Endothelial cell of umbilical vein (primary cell): ENCODE measurements at regions not wholly inside any gene's neighbourhood (a gene's known extent, or its start where the extent isn't known, plus 50 kb on each side); places are given as distances from the start of the nearest gene placed in this dataset.

Experiments used
- BruUV-seq: library from RNA; stranded (reverse); fragments of 400-500 nt; replicated peaks from 2 replicates; lab custom pipeline; 2021; lab: Mats Ljungman, UMichigan
- CTCF ChIA-PET: fragments of 300-600, 350-600 bp; sonication (Branson Sonifier 250); formaldehyde crosslinking; loops from one replicate; lab custom pipeline; 2021; ENCODE audit warnings: antibody characterized with exemption, inconsistent platforms; lab: Charles Lee
- POLR2A ChIA-PET: fragments of 300-600, 350-600 bp; sonication (Branson Sonifier 250); formaldehyde crosslinking; loops from one replicate; lab custom pipeline; 2021; ENCODE audit warnings: antibody characterized with exemption, inconsistent platforms; lab: Charles Lee
- DNase-seq: peaks from one replicate; pipeline ENCODE4 v3.0.0-alpha.2; 2011; ENCODE audit warnings: low read depth, low spot score
- FAIRE-seq: peaks from 2 replicates; lab custom pipeline; 2011; peaks lifted over from hg19 to GRCh38; lab: Jason Lieb, UNC
- H2AFZ ChIP-seq: 2 replicates; pipeline ENCODE4 v1.6.0; 2012; ENCODE audit warnings: low read depth, low read length, control low read depth, inconsistent platforms
- H3K27ac ChIP-seq: 2 replicates; pipeline ENCODE4 v1.5.1; 2011; ENCODE audit warnings: low read depth, mild to moderate bottlenecking, control low read depth, low read length, moderate library complexity; ENCODE audit not compliant: insufficient read depth
- H3K27me3 ChIP-seq, 2 experiments: 2 replicates each; pipeline versions ENCODE4 v1.6.0 to v1.6.1; 2011; ENCODE audit warnings: low read length in 2 of 2, mixed read lengths in 1 of 2; ENCODE audit not compliant: control insufficient read depth in 2 of 2, insufficient read depth in 2 of 2
- H3K36me3 ChIP-seq, 2 experiments: 2 replicates in 1 of 2; 3 replicates in 1 of 2; pipeline ENCODE4 v1.5.1; 2011; ENCODE audit warnings: low read length in 2 of 2, mild to moderate bottlenecking in 1 of 2, moderate library complexity in 1 of 2; ENCODE audit not compliant: control insufficient read depth in 2 of 2, insufficient read depth in 2 of 2; ENCODE audit errors: extremely low read depth in 1 of 2
- H3K4me1 ChIP-seq: 3 replicates; pipeline ENCODE4 v1.5.1; 2011; ENCODE audit warnings: mild to moderate bottlenecking, low read length; ENCODE audit not compliant: control insufficient read depth, insufficient read depth; ENCODE audit errors: extremely low read depth
- H3K4me2 ChIP-seq: 2 replicates; pipeline ENCODE4 v1.6.1; 2011; ENCODE audit warnings: low read length, control low read depth, mixed read lengths; ENCODE audit not compliant: insufficient read depth
- H3K4me3 ChIP-seq, 3 experiments: fragments of 200-600 bp in 1 of 3; sonication (generic), shearing (Covaris generic) in 1 of 3; replicated peaks in 1 of 3; 2 replicates each; pipeline ENCODE4 v1.5.1; 2011 to 2016; ENCODE audit warnings: control low read depth in 3 of 3, low read length in 3 of 3, mild to moderate bottlenecking in 2 of 3, inconsistent platforms in 1 of 3, low read depth in 1 of 3, moderate library complexity in 1 of 3; ENCODE audit not compliant: insufficient read depth in 1 of 3
- H3K79me2 ChIP-seq: 2 replicates; pipeline ENCODE4 v1.6.0; 2012; ENCODE audit warnings: low read length, inconsistent platforms; ENCODE audit not compliant: control insufficient read depth, insufficient read depth
- H3K9ac ChIP-seq: replicated peaks from 2 replicates; pipeline ENCODE3; 2011; ENCODE audit warnings: low read length, control low read depth; ENCODE audit not compliant: insufficient read depth; ENCODE audit errors: extremely low read depth
- H3K9me1 ChIP-seq: replicated peaks from 3 replicates; pipeline ENCODE4 v1.6.0; 2011; ENCODE audit warnings: mild to moderate bottlenecking, low read length; ENCODE audit not compliant: control insufficient read depth, insufficient read depth; ENCODE audit errors: extremely low read depth
- H3K9me3 ChIP-seq: replicated peaks from 2 replicates; pipeline ENCODE4 v1.5.1; 2012; ENCODE audit warnings: low read length, inconsistent platforms; ENCODE audit not compliant: control insufficient read depth, insufficient read depth
- H4K20me1 ChIP-seq: replicated peaks from 2 replicates; pipeline ENCODE3; 2011; ENCODE audit warnings: mild to moderate bottlenecking, low read length; ENCODE audit not compliant: control insufficient read depth, insufficient read depth; ENCODE audit errors: extremely low read depth
- EZH2 ChIP-seq: IDR thresholded peaks from 2 replicates; pipeline ENCODE4 v1.6.1; 2012; ENCODE audit warnings: borderline replicate concordance, low read depth, mild to moderate bottlenecking, moderate library complexity, low read length, inconsistent platforms; ENCODE audit not compliant: severe bottlenecking
- FOS ChIP-seq: IDR thresholded peaks from 2 replicates; pipeline ENCODE4 v1.6.1; 2011; ENCODE audit warnings: mild to moderate bottlenecking, low read length, moderate library complexity, borderline replicate concordance; ENCODE audit not compliant: insufficient read depth
- GATA2 ChIP-seq: IDR thresholded peaks from 2 replicates; pipeline ENCODE4 v1.7.0; 2011; ENCODE audit warnings: low read depth, mild to moderate bottlenecking, moderate library complexity, mixed read lengths, low read length; ENCODE audit not compliant: insufficient read length, insufficient read depth
- JUN ChIP-seq: IDR thresholded peaks from 2 replicates; pipeline ENCODE4 v1.6.1; 2011; ENCODE audit warnings: borderline replicate concordance, low read depth; ENCODE audit not compliant: insufficient read length, insufficient read depth
- MYC ChIP-seq: IDR thresholded peaks from one replicate; pipeline ENCODE4 v1.6.1; 2011; ENCODE audit warnings: mild to moderate bottlenecking, low read depth, low read length
- POLR2A ChIP-seq: IDR thresholded peaks from 2 replicates; pipeline ENCODE4 v1.6.1; 2012; ENCODE audit warnings: low read depth, mild to moderate bottlenecking, control low read depth, low read length
- POLR2AphosphoS5 ChIP-seq: IDR thresholded peaks from 2 replicates; pipeline ENCODE4 v1.6.1; 2012; ENCODE audit warnings: low read depth, mild to moderate bottlenecking, control low read depth, low read length, moderate library complexity; ENCODE audit not compliant: insufficient read depth
- dilution Hi-C: fragments of 300-500 bp; cut with MboI; formaldehyde crosslinking; loops from one replicate; pipeline ENCODE4 v1.15.0; 2019; ENCODE audit warnings: low sequenced_read_pairs; ENCODE audit not compliant: extremely low pct_ligation_motif_present
- intact Hi-C: fragments of 100-400 bp; cut with micrococcal nuclease; formaldehyde crosslinking; loops from one replicate; pipeline ENCODE4 v1.10.0; 2022
- TF ChIP-seq, protein P1 (sequence below): IDR thresholded peaks from 2 replicates; pipeline ENCODE4 v1.6.1; 2011; ENCODE audit not compliant: insufficient read depth, insufficient read length
- TF ChIP-seq, protein P2 (sequence below), 2 donors: IDR thresholded peaks; 1 replicate in 1 of 2; 2 replicates in 1 of 2; pipeline ENCODE4 v1.5.1; 2011; ENCODE audit warnings: low read length in 2 of 2, mild to moderate bottlenecking in 2 of 2, moderate library complexity in 2 of 2, control low read depth in 1 of 2, inconsistent platforms in 1 of 2, low read depth in 1 of 2; ENCODE audit not compliant: insufficient read depth in 1 of 2; ENCODE audit errors: extremely low read depth in 1 of 2

DNA sequence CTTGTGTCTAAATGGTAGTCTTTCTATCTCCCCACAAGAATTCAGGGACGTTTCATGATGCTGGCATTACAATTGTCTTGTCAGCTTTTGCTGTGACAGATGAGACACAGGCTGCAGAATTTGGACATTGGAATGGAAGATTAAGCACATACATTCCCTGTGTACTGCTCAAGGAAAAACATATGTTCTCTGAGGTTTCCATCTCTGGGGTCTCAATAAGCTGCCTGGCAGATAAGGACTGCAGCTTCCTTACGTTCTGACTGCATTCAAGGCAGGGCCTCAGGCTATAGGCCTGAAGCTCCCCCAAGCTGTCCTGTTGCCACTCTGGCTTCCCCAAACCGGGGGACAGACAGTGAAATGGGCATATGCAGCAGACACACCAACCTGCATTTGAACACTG, 91.3 kb upstream of the KL start:
- no peak for TF ChIP-seq GATA2
- TF ChIP-seq, protein P1, sequence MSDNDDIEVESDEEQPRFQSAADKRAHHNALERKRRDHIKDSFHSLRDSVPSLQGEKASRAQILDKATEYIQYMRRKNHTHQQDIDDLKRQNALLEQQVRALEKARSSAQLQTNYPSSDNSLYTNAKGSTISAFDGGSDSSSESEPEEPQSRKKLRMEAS: no peak
- TF ChIP-seq MYC: no peak
- no peak for TF ChIP-seq POLR2A
- TF ChIP-seq FOS: no peak
- TF ChIP-seq, protein P2, sequence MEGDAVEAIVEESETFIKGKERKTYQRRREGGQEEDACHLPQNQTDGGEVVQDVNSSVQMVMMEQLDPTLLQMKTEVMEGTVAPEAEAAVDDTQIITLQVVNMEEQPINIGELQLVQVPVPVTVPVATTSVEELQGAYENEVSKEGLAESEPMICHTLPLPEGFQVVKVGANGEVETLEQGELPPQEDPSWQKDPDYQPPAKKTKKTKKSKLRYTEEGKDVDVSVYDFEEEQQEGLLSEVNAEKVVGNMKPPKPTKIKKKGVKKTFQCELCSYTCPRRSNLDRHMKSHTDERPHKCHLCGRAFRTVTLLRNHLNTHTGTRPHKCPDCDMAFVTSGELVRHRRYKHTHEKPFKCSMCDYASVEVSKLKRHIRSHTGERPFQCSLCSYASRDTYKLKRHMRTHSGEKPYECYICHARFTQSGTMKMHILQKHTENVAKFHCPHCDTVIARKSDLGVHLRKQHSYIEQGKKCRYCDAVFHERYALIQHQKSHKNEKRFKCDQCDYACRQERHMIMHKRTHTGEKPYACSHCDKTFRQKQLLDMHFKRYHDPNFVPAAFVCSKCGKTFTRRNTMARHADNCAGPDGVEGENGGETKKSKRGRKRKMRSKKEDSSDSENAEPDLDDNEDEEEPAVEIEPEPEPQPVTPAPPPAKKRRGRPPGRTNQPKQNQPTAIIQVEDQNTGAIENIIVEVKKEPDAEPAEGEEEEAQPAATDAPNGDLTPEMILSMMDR (IDR thresholded peaks at IDR 0.05; ENCODE audit: extremely low read depth in 1 of 2, insufficient read depth in 1 of 2, low read depth in 1 of 2, low read length in 2 of 2): no peak
- TF ChIP-seq POLR2AphosphoS5: no peak
- no peak for TF ChIP-seq EZH2
- TF ChIP-seq JUN: no peak
- H3K9ac ChIP-seq: no peak overlapping the region
- no peak overlapping the region for H2AFZ ChIP-seq
- H3K9me3 ChIP-seq: no peaks in the 10 kb centered on the region
- CTCF ChIA-PET: interaction anchor here (0.9 to 2.2 kb wide), 5 partner anchors 10 to 23 kb away, joined by 3 to 6 read pairs (median 3); no protein-coding TSS in a partner anchor
- FAIRE-seq (no peak), DNase-seq (no peak)
- POLR2A ChIA-PET: no interaction called here
- no peaks in the 10 kb centered on the region for H3K4me1 ChIP-seq
- no peaks in the 10 kb centered on the region for H3K36me3 ChIP-seq
- H4K20me1 ChIP-seq: no peaks in the 10 kb centered on the region
- no peak overlapping the region for H3K4me2 ChIP-seq
- dilution Hi-C loops: no loop called here
- no peak overlapping the region for H3K4me3 ChIP-seq
- H3K27ac ChIP-seq: no peak overlapping the region
- H3K79me2 ChIP-seq: no peaks in the 10 kb centered on the region
- BruUV-seq: no TSS peak
- H3K9me1 ChIP-seq: no peaks in the 10 kb centered on the region
- intact Hi-C loops: no loop called here
- peaks cover 0 to 2% of the 10 kb centered on the region in 2 experiments for H3K27me3 ChIP-seq
